Right lobe of liver (tissue), 6 donors: ENCODE measurements at regions not wholly inside any gene's neighbourhood (a gene's known extent, or its start where the extent isn't known, plus 50 kb on each side); places are given as distances from the start of the nearest gene placed in this dataset.

Experiments used
- ATAC-seq, 4 donors: fragments of 200-7000 bp; cut with Tn5 transposase; one replicate each; pipeline ENCODE4 v1.9.1; 2020; ENCODE audit warnings: mild to moderate bottlenecking in 4 of 4, moderate library complexity in 4 of 4
- DNase-seq, 3 donors: peaks; one replicate each; pipeline ENCODE4 v3.0.0-alpha.2; 2020
- H3K27ac ChIP-seq, 3 donors: fragments of 200-600 bp; one replicate each; pipeline ENCODE4 v1.8.0; 2022
- H3K27me3 ChIP-seq, 2 donors: fragments of 200-600 bp; one replicate each; pipeline ENCODE4 v1.8.0; 2022
- H3K36me3 ChIP-seq, 4 donors: fragments of 200-600 bp; sonication (generic) in 1 of 4; one replicate each; pipeline versions ENCODE4 v1.5.1 to v1.8.0; 2017 to 2022; ENCODE audit warnings: control low read depth in 1 of 4
- H3K4me1 ChIP-seq, 4 donors: fragments of 200-600 bp; sonication (generic) in 1 of 4; one replicate each; pipeline versions ENCODE4 v1.5.1 to v1.8.0; 2017 to 2022; ENCODE audit warnings: control low read depth in 1 of 4
- H3K4me3 ChIP-seq, 3 donors: fragments of 200-600 bp; one replicate each; pipeline ENCODE4 v1.8.0; 2022
- H3K9me3 ChIP-seq, 4 donors: fragments of 200-600 bp; sonication (generic) in 1 of 4; one replicate each; pipeline versions ENCODE4 v1.5.1 to v1.8.0; 2017 to 2022; ENCODE audit warnings: control low read depth in 1 of 4
- CTCF ChIP-seq, 4 donors: fragments of 200-600 bp in 3 of 4; fragments of 450-650 bp in 1 of 4; IDR thresholded peaks; one replicate each; pipeline versions ENCODE4 v1.5.1 to v1.8.0; 2016 to 2022; ENCODE audit warnings: antibody characterized with exemption in 4 of 4, mild to moderate bottlenecking in 2 of 4
- POLR2A ChIP-seq: fragments of 450-650 bp; IDR thresholded peaks from one replicate; pipeline ENCODE4 v1.6.1; 2017; ENCODE audit warnings: antibody characterized with exemption, mild to moderate bottlenecking
- WGBS: methylation state at CpG from one replicate; pipeline ENCODE4 v1.1.6; 2018; ENCODE audit warnings: low coverage, low lambda C conversion rate; ENCODE audit not compliant: insufficient coverage; ENCODE audit errors: missing lambda C conversion rate; 5-methylcytosine and 5-hydroxymethylcytosine counted together
- intact Hi-C, 2 donors: fragments of 100-400 bp; cut with DNase I; formaldehyde crosslinking; loops; one replicate each; pipeline versions ENCODE4 v1.11.2 to v1.14.1; 2022
- donor health status: DM: no; HTN: yes; CAD: no.
- donor health status: DM: no; HTN: no; CAD: no.
- donor health status: DM: no; HTN: no; CAD: no.
- donor health status: DM: no; HTN: yes; CAD: no.
- donor health status: DM: no; HTN: yes; CAD: no.

DNA sequence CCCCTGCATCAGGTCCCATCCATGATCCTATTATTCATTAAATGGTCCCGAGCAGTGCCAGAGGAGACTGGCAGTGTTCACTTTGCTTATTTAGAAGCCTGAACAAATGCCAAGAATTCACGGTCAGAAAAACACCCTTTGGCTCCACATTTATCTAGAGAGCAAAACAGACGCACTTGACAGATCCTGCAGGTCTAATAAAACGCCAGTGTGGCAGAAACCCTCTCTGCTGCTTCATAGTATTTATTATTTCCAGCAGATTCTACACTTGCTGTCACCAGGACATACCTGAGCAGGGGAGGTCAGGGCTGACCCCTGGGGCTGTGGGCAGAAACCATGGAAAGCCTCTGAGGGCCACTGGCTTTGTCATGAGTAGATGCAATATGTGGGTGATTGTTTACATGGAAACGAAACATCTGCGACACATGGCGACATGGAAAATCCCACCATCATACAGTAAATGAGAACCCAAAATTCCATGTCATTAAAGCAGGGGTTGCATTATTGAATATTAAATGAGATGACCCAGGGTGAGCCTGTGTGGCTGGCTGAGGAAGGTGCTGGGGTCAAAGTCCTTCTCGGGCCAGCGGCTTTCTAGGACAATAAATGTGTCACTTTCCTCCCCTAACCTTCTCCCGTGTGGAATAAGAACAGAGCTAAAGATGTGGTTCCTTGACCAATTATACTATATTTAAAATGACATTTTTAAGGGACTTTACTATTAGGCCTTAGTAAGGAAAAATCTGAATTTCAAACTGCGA lies 205.9 kb upstream of the SVIL start:
- intact Hi-C loops, result no loop called here

DNA sequence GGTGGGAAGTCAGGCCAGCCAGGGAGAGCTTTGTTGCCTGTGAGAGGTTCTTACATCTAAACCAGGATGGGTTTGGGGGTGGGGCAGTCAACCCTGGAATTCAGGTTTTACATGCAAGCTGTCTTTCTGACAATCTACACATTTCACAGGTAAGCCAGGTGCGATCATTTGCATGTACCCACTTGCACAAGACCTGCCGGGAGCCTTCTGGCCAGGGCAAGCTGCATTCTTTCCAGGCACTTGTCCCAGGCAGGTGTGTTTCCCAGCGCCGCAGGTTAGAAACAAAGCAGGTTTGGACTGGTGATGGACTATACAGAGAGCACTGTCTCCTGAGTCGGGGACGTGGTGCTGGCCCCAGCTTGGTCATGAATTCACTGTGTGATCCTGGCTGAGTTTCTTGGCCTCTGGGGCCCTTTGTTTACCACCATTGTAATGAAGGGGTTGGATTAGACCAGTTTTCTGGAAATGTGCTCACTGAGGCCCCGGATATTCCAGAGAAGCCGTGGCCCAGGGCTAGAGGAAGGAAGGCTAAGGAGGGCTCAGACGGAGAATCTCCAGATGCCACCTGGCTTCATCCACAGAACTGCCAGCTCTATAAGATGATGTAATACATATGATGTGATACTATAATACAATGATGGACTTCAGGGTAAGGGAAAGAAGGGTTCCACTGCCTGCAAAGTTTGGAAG lies 205.2 kb upstream of the SVIL start:
- peak in 1 of 3 donors; percentile 61 for DNase-seq
- peak overlapping the region in 2 of 3 donors; percentile 4 to 83 for H3K27ac ChIP-seq
- intact Hi-C loops, result no loop called here
- no peaks in the 10 kb centered on the region for H3K36me3 ChIP-seq
- no peaks in the 10 kb centered on the region for H3K27me3 ChIP-seq
- no peak overlapping the region for H3K4me3 ChIP-seq
- H3K9me3 ChIP-seq, result no peaks in the 10 kb centered on the region
- ATAC-seq, result peak in 2 of 4 donors; percentile 8 to 15
- H3K4me1 ChIP-seq, result peaks cover 0 to 34% (median 16%) of the 10 kb centered on the region in 4 donors
- TF ChIP-seq POLR2A (no peak), CTCF (IDR thresholded peaks at IDR 0.05) (no peak)
- 46% methylated on average over 4 of the region's 9 CpGs for WGBS

More for the DNA sequence above, 205.9 kb upstream of the SVIL start:
- no peaks in the 10 kb centered on the region for H3K27me3 ChIP-seq
- WGBS, result 21% methylated on average over 11 of the region's 11 CpGs
- no peaks in the 10 kb centered on the region for H3K36me3 ChIP-seq
- ATAC-seq (peak; percentile 80 to 85 (median 80)), DNase-seq (peak; percentile 46 to 74 (median 68))
- peaks cover 0 to 34% (median 16%) of the 10 kb centered on the region in 4 donors for H3K4me1 ChIP-seq
- H3K27ac ChIP-seq, result peak overlapping the region in 2 of 3 donors; percentile 79 to 83
- H3K9me3 ChIP-seq, result no peaks in the 10 kb centered on the region
- TF ChIP-seq POLR2A (no peak), CTCF (IDR thresholded peaks at IDR 0.05) (no peak)
- H3K4me3 ChIP-seq, result peak overlapping the region in 1 of 3 donors; percentile 16

DNA sequence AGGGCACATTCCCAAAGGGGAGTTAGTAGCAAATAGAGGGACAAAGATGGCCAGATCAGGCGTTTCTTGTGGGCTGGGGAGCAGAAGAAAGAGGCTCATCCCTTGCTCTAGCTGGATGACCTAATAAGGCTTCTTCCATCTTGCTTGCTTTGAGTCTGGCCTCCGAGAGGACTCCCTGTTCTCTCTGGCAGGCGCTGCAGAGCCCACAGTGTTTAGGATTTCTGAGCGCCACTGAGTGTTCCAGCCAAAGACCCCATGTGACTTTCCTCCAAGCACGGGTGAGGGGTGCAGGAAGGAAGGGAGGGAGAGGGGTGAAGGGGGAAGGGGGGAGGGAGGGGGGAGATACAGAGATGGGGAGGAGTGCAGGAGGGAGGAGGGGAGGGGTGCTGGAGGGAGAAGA lies 203.8 kb upstream of the SVIL start:
- no peak for DNase-seq
- no peak overlapping the region for H3K27ac ChIP-seq
- intact Hi-C loops, result no loop called here
- H3K4me3 ChIP-seq, result no peak overlapping the region
- ATAC-seq, result no peak
- H3K36me3 ChIP-seq, result no peaks in the 10 kb centered on the region
- no peaks in the 10 kb centered on the region for H3K27me3 ChIP-seq
- H3K4me1 ChIP-seq, result peaks cover 0 to 34% (median 16%) of the 10 kb centered on the region in 4 donors
- TF ChIP-seq CTCF (IDR thresholded peaks at IDR 0.05) (no peak), POLR2A (no peak)
- no peaks in the 10 kb centered on the region for H3K9me3 ChIP-seq
- WGBS, result 65% methylated on average over 4 of the region's 5 CpGs

DNA sequence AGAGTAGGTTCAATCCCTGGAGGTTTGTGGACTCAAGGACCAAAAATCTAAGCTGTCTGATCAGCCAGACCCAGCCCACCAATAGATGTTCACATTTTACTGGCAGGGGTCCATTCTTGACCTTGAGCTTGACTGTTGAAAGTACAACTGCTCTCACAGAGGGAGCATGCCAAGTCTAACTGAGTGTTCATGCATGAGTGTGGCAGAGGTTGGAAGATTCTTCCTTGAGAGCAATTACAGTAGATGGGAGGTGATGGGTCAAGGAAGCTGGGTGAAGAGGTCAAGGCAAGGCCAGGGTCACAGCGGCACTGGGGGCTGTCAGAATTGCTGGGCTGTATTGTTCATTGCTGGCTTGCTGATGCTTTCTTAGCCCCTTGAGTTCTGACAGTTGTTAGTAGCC lies 202.8 kb upstream of the SVIL start:
- WGBS, result 67% methylated on average over 1 of the region's 1 CpG
- no peak overlapping the region for H3K4me3 ChIP-seq
- TF ChIP-seq POLR2A (no peak), CTCF (IDR thresholded peaks at IDR 0.05) (no peak)
- peaks cover 0 to 34% (median 16%) of the 10 kb centered on the region in 4 donors for H3K4me1 ChIP-seq
- no peak overlapping the region for H3K27ac ChIP-seq
- H3K9me3 ChIP-seq, result no peaks in the 10 kb centered on the region
- intact Hi-C loops, result no loop called here
- DNase-seq, result no peak
- H3K27me3 ChIP-seq, result no peaks in the 10 kb centered on the region
- H3K36me3 ChIP-seq, result no peaks in the 10 kb centered on the region
- no peak for ATAC-seq
